NCI-H1436 treated with DMSO at 0.1 percent for 48 hours (cell line): ENCODE measurements at regions not wholly inside any gene's neighbourhood (a gene's known extent, or its start where the extent isn't known, plus 50 kb on each side); places are given as distances from the start of the nearest gene placed in this dataset.
"Not testable (repeated sequence)": the region's sequence is repeated elsewhere in the genome, so short reads cannot be mapped to it uniquely, and the experiment has no call there.

Source experiments
- DNase-seq: peaks from one replicate; lab custom pipeline; 2025; lab: John Stamatoyannopoulos, UW

DNA sequence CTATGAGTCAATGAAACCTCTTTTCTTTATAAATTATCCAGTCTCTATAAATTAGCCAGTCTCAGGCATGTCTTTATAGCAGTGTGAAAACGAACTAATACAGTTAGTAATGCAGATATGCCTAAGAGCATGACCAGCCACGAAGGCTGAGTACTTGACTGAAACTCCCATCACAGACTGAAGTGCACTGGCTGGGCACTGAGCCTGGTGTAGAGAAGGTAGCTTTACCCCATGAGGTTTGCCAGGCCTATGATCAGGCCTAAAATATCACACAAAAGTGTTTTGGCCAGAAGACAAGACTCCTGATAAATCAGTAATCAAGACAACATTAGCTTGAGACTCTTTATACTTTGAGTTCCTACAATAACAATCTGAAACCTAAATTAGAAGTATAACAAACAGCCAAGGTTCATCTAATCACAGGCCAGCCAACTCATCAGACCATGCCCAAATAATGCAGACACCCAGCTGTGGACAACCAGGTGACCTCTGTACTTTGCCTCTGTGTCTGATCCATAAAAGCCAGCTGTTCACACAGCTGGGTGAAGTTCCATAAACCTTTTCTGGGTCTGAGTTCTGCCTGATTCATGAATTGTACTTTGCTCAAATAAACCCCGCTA, 771.8 kb upstream of the SLITRK1 start:
- DNase-seq: no peak

DNA sequence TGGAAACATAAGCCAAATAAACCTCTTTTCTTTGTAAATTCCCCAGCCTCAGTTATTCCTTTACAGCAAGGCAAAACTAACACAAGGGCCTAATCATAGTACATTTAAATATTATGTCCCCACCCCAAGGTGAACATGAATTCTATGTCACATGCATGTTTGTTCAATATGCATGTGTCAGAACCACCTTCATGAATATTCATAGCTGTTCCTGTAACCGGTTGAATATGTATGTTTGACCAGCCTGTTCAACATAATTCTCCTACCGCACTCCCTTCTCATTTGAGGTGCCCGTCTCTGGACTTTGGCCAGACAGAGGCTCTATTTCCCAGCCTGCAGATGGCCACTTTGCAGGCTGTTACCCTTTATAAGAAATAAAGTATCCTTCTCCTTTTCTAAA, 769.4 kb upstream of the SLITRK1 start:
- no peak for DNase-seq

DNA sequence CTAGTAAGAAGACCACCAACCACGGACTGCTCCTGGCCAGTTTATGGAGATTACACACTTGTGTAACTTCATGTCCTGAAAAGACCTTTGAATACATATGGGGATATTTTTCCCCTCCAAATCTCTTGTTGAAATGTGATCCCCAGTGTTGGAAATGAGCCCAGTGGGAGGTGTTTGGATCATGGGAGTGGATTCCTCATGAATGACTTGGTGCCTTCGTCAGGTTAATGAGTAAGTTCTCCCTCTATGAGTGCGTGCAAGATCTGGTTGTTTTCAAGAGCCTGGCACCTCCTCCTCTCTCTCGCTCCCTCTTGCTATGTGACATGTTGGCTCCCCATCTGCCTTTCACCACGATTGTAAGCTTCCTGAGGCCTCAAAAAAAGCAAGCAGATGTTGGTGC, 769.0 kb upstream of the SLITRK1 start:
- no peak for DNase-seq

DNA sequence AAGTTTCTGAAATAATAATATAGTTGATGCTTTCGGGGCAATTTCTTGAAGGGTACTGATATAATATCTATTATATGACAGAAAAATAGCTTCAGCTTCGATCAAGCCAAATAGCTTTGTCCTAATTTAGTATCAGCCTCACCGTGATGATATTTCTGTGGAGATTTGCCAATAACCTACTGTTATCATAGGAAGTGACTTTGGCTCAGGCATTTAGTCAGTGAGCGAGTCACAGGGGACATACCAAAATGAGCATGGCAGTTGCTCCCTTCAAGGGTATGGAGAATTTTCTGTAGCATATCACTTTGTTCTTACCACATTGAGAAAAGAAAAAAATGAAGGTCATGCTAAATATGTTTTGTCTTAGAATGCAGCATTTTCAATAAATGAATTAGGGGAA, 767.6 kb upstream of the SLITRK1 start:
- DNase-seq: no peak

DNA sequence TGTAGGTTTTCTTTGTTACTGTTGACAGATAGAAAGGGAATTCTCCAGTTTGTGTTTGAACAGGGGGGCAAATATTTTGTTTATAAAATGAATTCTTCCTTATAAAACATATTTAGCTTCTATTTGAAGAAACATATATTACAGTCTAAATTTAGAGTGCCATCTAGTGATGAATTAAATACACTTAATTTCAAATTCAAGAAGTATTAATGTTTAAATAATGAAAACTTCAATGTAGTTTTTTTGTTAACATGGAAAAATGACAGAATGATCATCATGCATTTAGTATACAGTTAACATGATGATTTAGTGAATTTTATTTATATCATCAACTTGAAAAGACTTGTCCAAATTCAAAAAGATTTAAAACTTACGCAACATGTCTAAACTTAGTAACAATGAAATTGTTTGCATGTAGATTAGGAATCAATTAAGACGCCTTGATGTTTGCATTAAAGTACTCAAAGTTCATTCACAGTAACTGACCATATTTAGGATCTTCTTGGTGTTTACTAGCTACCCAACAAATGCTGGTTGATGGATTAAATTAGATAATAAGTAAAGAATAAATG, 765.9 kb upstream of the SLITRK1 start:
- DNase-seq: no peak

DNA sequence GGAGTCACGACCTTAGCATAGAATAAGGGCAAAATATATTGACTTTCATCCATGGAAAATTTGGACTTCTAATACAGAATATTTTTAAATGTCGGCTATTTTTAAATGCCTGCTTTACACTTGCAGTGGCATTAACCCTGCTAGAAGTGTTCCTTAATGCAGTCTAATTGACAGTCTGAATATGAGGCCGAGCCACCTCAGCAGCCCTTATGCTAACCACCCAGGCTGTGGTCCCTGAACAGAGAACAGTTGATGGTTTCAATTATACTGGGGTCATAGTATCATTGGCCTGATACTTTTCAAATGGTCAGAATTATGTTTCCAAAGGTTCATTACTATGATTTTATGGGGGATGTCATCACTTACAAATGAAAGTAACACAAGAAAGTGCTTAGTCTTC, 764.7 kb upstream of the SLITRK1 start:
- DNase-seq: no peak

DNA sequence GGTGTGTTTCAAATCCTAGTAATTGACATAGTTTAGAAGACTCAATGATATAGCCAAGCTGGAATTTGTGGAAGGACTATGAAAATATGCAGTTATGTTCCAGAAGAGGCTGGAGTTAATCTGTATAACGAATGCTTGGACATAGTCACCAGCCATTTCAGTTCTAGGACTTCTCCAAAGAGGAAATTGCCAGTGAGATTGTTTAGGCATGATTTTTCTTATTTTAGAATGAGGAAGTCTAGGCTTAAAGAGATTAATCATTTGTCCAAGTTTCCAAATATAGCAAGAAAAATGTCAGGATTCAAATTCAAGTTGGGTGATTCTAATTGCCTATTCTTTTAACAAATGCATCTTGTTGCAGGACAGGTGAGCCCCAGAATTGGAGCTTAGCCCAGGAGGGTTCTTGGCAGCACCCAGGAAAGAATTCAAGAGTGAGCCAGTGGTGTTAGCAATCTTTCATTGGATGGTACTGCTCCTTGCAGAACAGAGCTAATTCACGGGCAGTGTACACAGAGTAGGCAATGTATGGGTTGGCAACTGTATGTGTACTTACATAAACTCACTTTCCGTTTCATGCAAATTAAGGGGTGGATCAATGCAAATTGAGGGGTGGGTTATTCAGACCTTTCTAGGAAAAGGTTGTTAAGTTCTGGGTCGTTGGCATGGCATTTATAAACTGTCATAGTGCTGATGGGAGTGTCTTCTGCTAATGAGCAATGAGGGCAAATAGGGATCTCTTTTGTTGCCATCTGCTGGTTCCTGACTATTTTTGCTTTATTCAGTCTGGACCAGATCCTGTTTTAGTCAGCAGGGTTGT, 763.1 kb upstream of the SLITRK1 start:
- DNase-seq: no peak

DNA sequence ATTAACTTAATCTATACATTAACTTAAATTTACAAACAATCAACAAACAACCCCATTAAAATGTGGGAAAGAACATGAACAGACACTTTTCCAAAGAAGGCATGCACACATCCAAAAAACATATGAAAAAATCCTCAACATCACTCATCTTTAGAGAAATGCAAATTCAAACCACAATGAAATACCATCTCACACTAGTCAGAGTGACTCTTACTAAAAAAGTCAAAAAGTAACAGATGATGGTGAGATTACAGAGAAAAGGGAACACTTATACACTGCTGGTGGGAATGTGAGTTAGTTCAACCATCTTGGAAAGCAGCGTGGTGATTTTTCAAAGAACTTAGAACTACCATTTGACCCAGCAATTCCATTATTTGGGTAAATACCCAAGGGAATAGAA, 759.2 kb upstream of the SLITRK1 start:
- no peak for DNase-seq

DNA sequence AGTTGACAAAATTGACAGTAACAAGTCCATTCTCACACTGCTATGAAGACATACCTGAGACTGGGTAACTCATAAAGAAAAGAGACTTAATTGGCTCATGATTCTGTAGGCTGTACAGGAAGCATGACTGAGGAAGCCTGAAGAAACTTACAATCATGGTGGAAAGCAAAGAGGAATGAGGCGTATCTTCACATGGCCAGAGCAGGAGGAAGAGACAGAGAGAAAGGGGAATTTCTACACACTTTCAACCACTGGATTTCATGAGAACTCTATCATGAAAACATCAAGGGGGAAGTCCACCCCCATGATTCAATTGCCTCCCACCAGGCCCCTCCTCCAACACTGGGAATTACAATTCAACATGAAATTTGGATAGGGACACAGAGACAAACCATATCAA, 758.4 kb upstream of the SLITRK1 start:
- DNase-seq: no peak

DNA sequence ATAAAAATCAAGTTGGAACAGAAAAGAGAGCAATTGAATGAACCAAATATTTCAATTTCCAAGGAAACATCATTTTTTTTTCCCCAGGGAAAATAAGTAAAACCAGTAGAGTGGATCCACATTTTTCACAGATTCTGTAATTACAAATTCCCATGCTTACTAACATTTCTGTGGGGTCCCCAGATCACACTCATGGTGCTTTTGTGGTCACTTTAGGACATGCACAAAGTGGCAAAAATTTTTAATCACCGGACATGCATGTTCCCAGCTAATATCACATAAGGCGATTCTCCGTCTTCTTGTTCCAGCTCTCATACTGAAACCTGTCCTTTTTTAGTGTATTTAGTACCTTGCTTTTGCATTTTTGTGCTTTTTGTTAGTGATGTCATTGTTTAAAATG, 748.2 kb upstream of the SLITRK1 start:
- DNase-seq: no peak

DNA sequence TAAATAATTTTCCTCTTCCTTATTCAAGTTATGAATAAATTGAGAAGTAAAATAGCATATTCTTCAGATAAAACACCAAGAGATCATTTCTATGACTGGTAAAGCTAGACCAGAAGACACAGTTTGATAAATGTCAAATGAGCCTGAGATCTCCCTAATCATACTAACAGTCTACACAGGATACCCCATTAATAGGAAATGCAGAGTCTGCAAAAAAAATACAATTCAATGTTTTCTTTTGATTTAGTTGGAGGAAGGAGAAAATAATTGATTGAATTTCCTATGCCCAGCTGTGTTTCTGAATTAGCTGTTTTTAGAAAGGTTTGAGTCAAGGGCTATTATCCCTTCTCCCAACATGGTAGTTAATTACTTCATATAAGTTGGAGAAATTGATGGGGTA, 734.6 kb upstream of the SLITRK1 start:
- DNase-seq: no peak

DNA sequence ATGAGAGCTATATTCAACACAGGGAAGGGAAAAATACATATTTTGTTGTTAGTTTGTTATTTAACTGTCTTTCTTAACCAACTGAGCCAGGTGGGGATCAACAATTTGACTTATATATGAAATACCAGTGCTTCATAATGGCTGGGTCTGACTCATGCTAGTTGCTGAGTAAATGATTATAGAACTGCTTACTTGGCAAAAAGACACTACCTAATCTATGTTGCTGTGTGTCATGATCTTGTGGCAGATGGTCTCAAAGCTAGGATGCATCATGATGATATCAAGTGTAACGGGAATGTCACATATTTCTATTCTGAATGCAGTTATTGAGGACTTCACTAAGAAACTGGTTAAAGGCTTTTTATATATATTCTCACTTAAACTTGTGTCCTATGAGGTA, 727.4 kb upstream of the SLITRK1 start:
- no peak for DNase-seq

DNA sequence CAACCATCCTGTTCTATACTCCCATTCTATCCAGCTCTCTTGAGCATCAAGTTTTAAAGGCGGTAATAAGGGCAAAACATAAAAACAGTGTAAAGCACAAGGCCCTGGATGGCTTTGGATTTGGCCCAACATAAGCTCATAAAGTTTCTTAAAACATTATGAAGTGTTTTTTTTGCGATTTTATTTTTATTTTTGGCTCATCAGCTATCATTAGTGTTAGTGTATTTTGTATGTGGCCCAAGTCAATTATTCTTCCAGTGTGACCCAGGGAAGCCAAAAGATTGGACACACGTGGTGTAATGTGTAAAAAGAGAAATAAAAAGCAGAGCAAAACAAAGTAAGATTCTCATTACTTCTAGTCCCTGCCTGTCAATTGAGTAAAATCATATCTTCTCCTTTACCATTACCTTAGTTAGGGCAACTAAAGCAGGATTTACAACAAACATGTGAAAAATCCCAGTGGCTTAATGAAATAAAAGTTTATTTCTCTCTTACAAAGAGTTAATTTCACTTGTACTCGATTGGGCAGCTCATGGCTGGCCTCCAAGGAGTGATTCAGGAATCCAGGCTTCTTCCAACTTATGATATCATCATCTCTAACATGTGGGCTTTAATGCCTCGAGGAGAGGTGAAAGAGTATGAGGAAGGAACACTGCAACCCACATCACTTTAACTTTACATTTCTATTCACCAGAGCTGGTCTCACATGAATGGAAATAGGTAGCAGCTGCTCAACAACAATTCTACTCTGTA, 725.2 kb upstream of the SLITRK1 start:
- no peak for DNase-seq

DNA sequence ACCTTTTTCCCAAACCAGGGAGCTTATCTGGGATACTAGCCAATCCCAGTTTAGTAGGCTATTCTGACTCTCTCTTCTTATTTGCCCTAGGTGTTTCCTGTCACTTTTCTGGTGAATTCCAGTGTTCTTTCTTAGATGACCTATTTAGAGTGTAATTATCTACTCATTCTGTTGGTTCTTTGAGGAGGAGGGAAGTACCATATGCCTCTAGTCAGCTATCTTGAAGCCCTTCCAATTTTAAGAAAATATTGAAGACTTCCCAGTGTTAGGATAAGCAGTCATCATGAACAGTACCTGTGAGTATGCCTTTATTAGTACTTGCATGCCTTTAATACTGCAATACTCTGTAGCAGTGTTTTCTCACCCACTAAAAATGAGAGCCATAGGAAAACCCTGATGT, 724.3 kb upstream of the SLITRK1 start:
- no peak for DNase-seq

DNA sequence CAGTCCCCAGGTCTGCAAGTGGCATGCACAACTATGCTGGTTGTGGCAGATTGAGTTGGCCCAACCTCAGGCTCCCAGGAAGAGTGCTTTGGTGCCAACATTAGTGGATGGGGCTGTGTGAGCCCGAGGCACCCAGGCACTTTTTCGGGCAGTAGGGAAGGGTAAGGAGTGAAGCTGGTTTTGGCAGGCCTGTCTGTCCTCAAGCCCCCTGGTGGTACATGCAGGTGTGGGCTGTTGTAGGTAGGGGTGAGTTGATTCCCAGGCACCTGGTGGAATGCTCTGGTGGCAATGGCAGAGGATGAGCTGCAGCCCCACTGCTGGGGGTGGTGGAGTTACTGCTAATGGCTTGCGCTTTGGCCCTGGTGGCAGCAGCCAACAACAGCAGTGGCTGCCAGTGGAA, 723.7 kb upstream of the SLITRK1 start:
- DNase-seq: no peak

DNA sequence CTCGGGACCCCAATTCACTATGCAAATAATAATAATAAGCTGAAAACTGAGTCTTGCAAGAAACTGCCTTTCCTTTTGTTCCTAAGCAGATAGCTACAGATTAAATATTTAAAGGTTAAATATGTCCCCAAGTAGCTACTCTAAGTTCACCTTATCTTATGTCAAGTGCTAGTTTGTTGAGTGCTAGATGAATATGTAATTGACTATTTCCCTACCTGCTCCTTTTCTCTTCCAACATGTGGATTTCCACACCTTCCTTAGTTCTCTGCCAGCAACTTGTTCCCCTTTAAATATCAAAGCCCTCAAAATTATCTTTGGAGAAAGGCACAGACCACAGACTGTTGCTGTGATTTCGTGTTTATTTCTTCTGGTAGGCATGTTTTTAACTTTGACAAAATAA, 709.2 kb upstream of the SLITRK1 start:
- no peak for DNase-seq

DNA sequence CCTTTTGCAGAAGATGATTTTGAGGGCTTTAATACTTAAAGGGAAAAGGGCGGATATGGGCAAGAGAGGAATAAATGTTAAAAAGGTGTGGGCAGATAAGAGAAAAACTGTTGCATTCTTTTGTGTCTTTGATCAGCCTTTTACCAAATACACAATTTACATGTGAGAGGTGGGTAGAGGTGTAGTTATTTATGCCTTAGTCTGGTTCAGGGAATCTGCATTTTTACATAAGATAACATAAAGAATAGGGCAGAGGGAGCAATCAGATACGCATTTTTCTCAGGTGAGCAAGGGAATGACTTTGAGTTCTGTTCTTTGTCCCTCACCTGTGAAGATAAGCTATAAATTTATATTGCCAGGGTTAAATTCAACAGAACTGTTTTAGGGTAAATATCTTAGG, 708.4 kb upstream of the SLITRK1 start:
- no peak for DNase-seq

DNA sequence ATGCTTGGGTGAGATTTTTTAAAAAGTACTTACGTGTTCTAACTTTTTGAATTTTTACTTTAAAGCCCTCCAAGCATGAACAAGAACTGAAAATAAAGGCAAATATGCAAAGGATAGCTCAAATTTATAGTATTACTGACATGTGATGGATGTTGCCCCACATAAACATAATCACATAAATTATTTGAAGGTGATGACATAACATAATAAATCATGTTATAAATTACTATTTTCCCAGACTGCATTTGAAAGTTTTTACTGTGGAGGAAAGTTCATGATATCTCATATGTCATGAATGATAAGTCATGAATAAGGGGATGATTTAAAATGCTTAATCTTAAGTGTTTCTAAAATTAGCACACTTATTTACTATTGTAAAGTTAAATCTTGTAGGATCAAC, 705.7 kb upstream of the SLITRK1 start:
- DNase-seq: no peak

DNA sequence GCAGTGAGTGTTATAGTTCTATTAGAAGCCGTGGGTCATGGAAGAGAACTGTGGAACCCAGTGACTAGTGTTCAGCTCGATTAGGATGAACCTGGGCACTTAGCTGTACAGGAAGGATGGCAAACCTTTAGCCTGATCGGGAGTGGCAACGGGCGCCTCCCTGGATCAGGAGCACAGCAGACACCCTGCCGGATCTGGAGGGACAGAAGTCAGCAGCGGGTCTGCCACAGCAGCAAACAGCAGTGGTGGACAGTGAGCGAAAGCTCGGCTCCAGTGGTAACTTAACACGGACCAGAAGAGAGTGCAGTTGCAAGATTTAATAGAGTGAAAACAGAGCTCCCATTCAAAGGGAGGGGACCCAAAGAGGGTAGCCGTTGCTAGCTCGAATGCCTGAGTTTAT, 697.6 kb upstream of the SLITRK1 start:
- not testable (repeated sequence) for DNase-seq

DNA sequence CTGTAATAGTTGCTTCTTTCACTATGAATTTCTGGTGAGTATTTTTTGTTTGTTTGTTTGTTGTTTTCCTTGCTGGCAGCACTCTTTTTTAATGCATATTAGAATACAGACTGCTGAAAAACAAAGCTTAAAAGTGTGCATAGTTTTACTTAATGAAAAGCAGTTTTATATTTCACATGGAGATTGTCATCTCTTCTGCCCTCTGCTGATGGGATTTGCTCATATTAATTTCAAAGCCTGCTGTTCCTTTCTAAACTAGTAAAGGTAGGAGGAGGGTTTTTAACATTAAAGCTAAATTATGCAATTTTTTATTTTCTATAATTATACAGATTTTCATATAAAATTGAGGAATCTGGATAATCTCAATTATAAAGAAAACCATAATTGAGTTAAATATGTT, 692.6 kb upstream of the SLITRK1 start:
- DNase-seq: no peak

DNA sequence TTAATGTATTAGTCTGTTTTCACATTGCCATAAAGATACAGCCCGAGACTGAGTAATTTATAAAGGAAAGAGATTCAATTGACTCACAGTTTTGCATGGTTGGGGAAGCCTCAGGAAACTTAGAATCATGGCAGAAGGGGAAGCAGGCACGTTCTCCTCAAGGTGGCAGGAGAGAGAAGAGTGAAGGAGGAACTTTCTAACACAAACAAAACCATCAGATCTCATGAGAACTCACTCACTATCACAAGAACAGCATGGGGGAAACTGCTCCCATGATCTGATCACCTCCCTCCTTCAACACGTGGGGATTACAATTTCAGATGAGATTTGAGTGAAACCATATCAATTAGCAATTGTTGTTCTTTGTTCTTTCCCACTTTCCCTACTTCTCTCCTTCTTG, 689.0 kb upstream of the SLITRK1 start:
- DNase-seq: no peak

DNA sequence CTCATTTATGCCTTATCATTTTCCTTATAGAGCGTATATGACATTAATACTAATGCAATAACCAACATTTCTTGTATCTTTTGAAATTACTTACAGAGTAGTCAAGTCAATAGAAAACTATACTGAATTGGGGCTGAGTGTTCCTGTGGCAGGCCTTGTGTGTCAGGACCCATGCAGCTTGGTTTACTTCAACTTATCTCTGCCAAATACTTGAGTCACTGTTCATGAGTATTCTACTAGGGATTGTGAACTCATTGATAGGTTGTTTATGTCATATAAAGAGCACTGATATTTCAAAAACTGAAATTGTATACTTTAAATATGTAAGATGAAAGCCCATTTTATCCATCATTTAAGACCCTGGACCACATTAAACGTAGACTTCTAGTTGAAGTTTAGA, 688.6 kb upstream of the SLITRK1 start:
- DNase-seq: no peak

DNA sequence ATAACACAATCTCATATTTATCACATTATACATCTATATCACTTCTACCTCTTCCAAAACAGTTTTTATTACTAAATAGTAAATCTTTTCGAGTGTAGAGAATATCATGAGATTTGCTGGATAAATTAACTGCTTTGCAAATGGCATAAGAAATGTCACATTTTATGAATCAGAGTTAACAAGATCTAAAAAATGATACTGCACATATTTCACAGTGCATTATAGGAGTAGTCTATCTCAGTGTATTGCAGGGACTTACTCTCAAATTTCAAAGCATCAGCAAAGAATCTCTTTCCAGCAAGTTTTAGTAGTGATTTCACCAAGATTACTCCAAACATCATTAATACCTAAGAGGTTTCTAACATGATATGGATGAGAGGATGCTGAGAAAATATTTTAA, 687.1 kb upstream of the SLITRK1 start:
- no peak for DNase-seq
